GM06990 (cell line): ENCODE measurements at regions not wholly inside any gene's neighbourhood (a gene's known extent, or its start where the extent isn't known, plus 50 kb on each side); places are given as distances from the start of the nearest gene placed in this dataset.

Experiments
- DNase-seq: peaks from one replicate; pipeline ENCODE4 v3.0.0-alpha.2; 2011; ENCODE audit not compliant: insufficient read length; ENCODE audit errors: extremely low read depth
- H3K27me3 ChIP-seq: replicated peaks from 2 replicates; pipeline ENCODE4 v1.6.0; 2011; ENCODE audit warnings: low read length; ENCODE audit not compliant: control insufficient read depth, insufficient read depth
- H3K36me3 ChIP-seq: 2 replicates; pipeline ENCODE4 v1.5.1; 2011; ENCODE audit warnings: low read length; ENCODE audit not compliant: control insufficient read depth, insufficient read depth
- H3K4me3 ChIP-seq: replicated peaks from 2 replicates; pipeline ENCODE4 v1.5.1; 2011; ENCODE audit warnings: low read depth, mild to moderate bottlenecking, control low read depth, low read length
- CTCF ChIP-seq: IDR thresholded peaks from 2 replicates; pipeline ENCODE4 v1.5.1; 2011; ENCODE audit warnings: low read length, control low read depth, mild to moderate bottlenecking, inconsistent platforms; ENCODE audit not compliant: insufficient read depth, poor library complexity, severe bottlenecking

GRCh38 chr1:200479816-200480215 lies 70.0 kb upstream of the ZNF281 start:
- DNase-seq, result no peak
- H3K27me3 ChIP-seq, result no peaks in the 10 kb centered on the region
- H3K4me3 ChIP-seq, result no peak overlapping the region
- H3K36me3 ChIP-seq, result no peaks in the 10 kb centered on the region
- TF ChIP-seq CTCF, result no peak

GRCh38 chr1:200478945-200479558 lies 69.2 kb upstream of the ZNF281 start:
- H3K4me3 ChIP-seq, result no peak overlapping the region
- H3K27me3 ChIP-seq, result no peaks in the 10 kb centered on the region
- no peak for TF ChIP-seq CTCF
- no peak for DNase-seq
- H3K36me3 ChIP-seq, result no peaks in the 10 kb centered on the region

GRCh38 chr1:200478239-200478623 lies 68.4 kb upstream of the ZNF281 start:
- DNase-seq, result no peak
- H3K4me3 ChIP-seq, result no peak overlapping the region
- H3K27me3 ChIP-seq, result no peaks in the 10 kb centered on the region
- no peaks in the 10 kb centered on the region for H3K36me3 ChIP-seq
- TF ChIP-seq CTCF, result no peak

GRCh38 chr1:200474633-200475032 lies 64.8 kb upstream of the ZNF281 start:
- no peak for TF ChIP-seq CTCF
- Histone ChIP-seq H3K4me3 (no peak overlapping the region), H3K36me3 (no peaks in the 10 kb centered on the region), H3K27me3 (no peaks in the 10 kb centered on the region)
- DNase-seq, result no peak

GRCh38 chr1:200473698-200474371 lies 64.0 kb upstream of the ZNF281 start:
- no peaks in the 10 kb centered on the region for H3K36me3 ChIP-seq
- no peaks in the 10 kb centered on the region for H3K27me3 ChIP-seq
- H3K4me3 ChIP-seq, result peak overlapping the region; percentile 46
- no peak for TF ChIP-seq CTCF
- peak; percentile 47 for DNase-seq
